Vagina (tissue), 2 donors: ENCODE measurements at regions not wholly inside any gene's neighbourhood (a gene's known extent, or its start where the extent isn't known, plus 50 kb on each side); places are given as distances from the start of the nearest gene placed in this dataset.
"Not testable (repeated sequence)": the region's sequence is repeated elsewhere in the genome, so short reads cannot be mapped to it uniquely, and the experiment has no call there.

ENCODE experiments used
- DNase-seq, 2 donors: peaks; one replicate each; pipeline ENCODE4 v3.0.0-alpha.2; 2017; ENCODE audit errors: extremely low spot score in 2 of 2
- H3K27ac ChIP-seq: fragments of 200-600 bp; sonication (generic); one replicate; pipeline ENCODE4 v1.5.1; 2019
- H3K27me3 ChIP-seq: fragments of 200-600 bp; sonication (generic); one replicate; pipeline ENCODE4 v1.5.1; 2019
- H3K36me3 ChIP-seq, 2 donors: fragments of 200-600 bp; sonication (generic); one replicate each; pipeline ENCODE4 v1.5.1; 2017 to 2019
- H3K4me1 ChIP-seq: fragments of 200-600 bp; sonication (generic); one replicate; pipeline ENCODE4 v1.5.1; 2019
- H3K4me3 ChIP-seq, 2 donors: fragments of 200-600 bp; sonication (generic); 1 replicate in 1 of 2; 2 replicates in 1 of 2; pipeline ENCODE4 v1.5.1; 2016 to 2019
- H3K9me3 ChIP-seq: fragments of 200-600 bp; sonication (generic); one replicate; pipeline ENCODE4 v1.5.1; 2019
- CTCF ChIP-seq, 3 experiments: fragments of 450-650 bp in 2 of 3; fragments of 200-600 bp in 1 of 3; sonication (generic) in 1 of 3; IDR thresholded peaks; one replicate each; pipeline ENCODE4 v1.5.1; 2017 to 2019; ENCODE audit warnings: antibody characterized with exemption in 3 of 3, mild to moderate bottlenecking in 2 of 3, moderate library complexity in 2 of 3
- POLR2A ChIP-seq, 2 donors: fragments of 450-650 bp; IDR thresholded peaks; one replicate each; pipeline ENCODE4 v1.6.1; 2017; ENCODE audit warnings: antibody characterized with exemption in 2 of 2, mild to moderate bottlenecking in 2 of 2, moderate library complexity in 2 of 2
- POLR2AphosphoS5 ChIP-seq, 2 donors: sonication (generic); formaldehyde crosslinking; IDR thresholded peaks; one replicate each; pipeline ENCODE4 v1.9.0; 2017; ENCODE audit warnings: antibody characterized with exemption in 2 of 2, mild to moderate bottlenecking in 2 of 2, low read depth in 1 of 2; ENCODE audit not compliant: insufficient read depth in 1 of 2
- intact Hi-C: fragments of 100-400 bp; cut with DNase I; formaldehyde crosslinking; loops from one replicate; pipeline ENCODE4 v1.15.1; 2023

- TF ChIP-seq POLR2A (IDR thresholded peaks at IDR 0.05) (no peak), POLR2AphosphoS5 (IDR thresholded peaks at IDR 0.05; ENCODE audit: insufficient read depth in 1 of 2, low read depth in 1 of 2) (no peak)
- no peaks in the 10 kb centered on the region for H3K9me3 ChIP-seq
These were observed 322.4 kb downstream of the LRRC70 start for GRCh38 chr5:62900976-62901375.

GRCh38 chr5:62896121-62896893 is 317.7 kb downstream of the LRRC70 start:
- no peak for TF ChIP-seq POLR2AphosphoS5 (IDR thresholded peaks at IDR 0.05; ENCODE audit: insufficient read depth in 1 of 2, low read depth in 1 of 2)
- TF ChIP-seq CTCF (IDR thresholded peaks at IDR 0.05) = no peak
- TF ChIP-seq POLR2A (IDR thresholded peaks at IDR 0.05) = no peak
- H3K9me3 ChIP-seq = no peaks in the 10 kb centered on the region
- H3K36me3 ChIP-seq = no peaks in the 10 kb centered on the region
- DNase-seq = no peak
- no peak overlapping the region for H3K4me3 ChIP-seq
- no peak overlapping the region for H3K27ac ChIP-seq
- no peaks in the 10 kb centered on the region for H3K4me1 ChIP-seq
- intact Hi-C loops = no loop called here
- no peaks in the 10 kb centered on the region for H3K27me3 ChIP-seq

More at GRCh38 chr5:62900976-62901375, 322.4 kb downstream of the LRRC70 start:
- H3K27ac ChIP-seq = no peak overlapping the region
- H3K4me1 ChIP-seq = no peaks in the 10 kb centered on the region
- H3K27me3 ChIP-seq = no peaks in the 10 kb centered on the region
- intact Hi-C loops = no loop called here
- no peaks in the 10 kb centered on the region for H3K36me3 ChIP-seq
- DNase-seq = no peak
- no peak overlapping the region for H3K4me3 ChIP-seq

GRCh38 chr5:62886603-62887315 is 308.1 kb downstream of the LRRC70 start:
- Histone ChIP-seq H3K27ac (no peak overlapping the region), H3K4me1 (no peaks in the 10 kb centered on the region), H3K9me3 (no peaks in the 10 kb centered on the region), H3K27me3 (no peaks in the 10 kb centered on the region), H3K36me3 (no peaks in the 10 kb centered on the region), H3K4me3 (no peak overlapping the region)
- no peak for DNase-seq
- no peak for TF ChIP-seq POLR2AphosphoS5 (IDR thresholded peaks at IDR 0.05; ENCODE audit: insufficient read depth in 1 of 2, low read depth in 1 of 2)
- TF ChIP-seq CTCF (IDR thresholded peaks at IDR 0.05) = no peak
- no peak for TF ChIP-seq POLR2A (IDR thresholded peaks at IDR 0.05)
- intact Hi-C loops = no loop called here

GRCh38 chr5:62837330-62837729 is 258.7 kb downstream of the LRRC70 start:
- DNase-seq, H3K27ac ChIP-seq, intact Hi-C loops, H3K9me3 ChIP-seq, H3K4me1 ChIP-seq, H3K27me3 ChIP-seq, H3K4me3 ChIP-seq, H3K36me3 ChIP-seq: not testable (repeated sequence)

- DNase-seq = no peak
- Histone ChIP-seq H3K4me1 (no peaks in the 10 kb centered on the region), H3K27me3 (no peaks in the 10 kb centered on the region), H3K27ac (no peak overlapping the region), H3K9me3 (no peaks in the 10 kb centered on the region), H3K36me3 (no peaks in the 10 kb centered on the region), H3K4me3 (no peak overlapping the region)
- TF ChIP-seq POLR2AphosphoS5 (IDR thresholded peaks at IDR 0.05; ENCODE audit: insufficient read depth in 1 of 2, low read depth in 1 of 2) (no peak), CTCF (IDR thresholded peaks at IDR 0.05) (no peak), POLR2A (IDR thresholded peaks at IDR 0.05) (no peak)
- intact Hi-C loops = no loop called here
These were observed 251.0 kb downstream of the LRRC70 start for GRCh38 chr5:62829604-62829986.
